Cardiac muscle cell (in vitro differentiated cells and primary cell): ENCODE measurements at regions not wholly inside any gene's neighbourhood (a gene's known extent, or its start where the extent isn't known, plus 50 kb on each side); places are given as distances from the start of the nearest gene placed in this dataset.

Experiments
- DNase-seq, 2 donors: peaks; one replicate each; pipeline versions ENCODE4 v3.0.0 to v3.0.0-alpha.2; 2010 to 2017; ENCODE audit warnings: low read depth in 1 of 2, low spot score in 1 of 2
- H3K27ac ChIP-seq: fragments of 200-600 bp; sonication (generic); 2 replicates; pipeline ENCODE4 v1.5.1; 2016
- H3K27me3 ChIP-seq: fragments of 200-600 bp; sonication (generic); 2 replicates; pipeline ENCODE4 v1.6.0; 2016; ENCODE audit warnings: control low read depth
- H3K36me3 ChIP-seq: fragments of 200-600 bp; sonication (generic); 2 replicates; pipeline ENCODE4 v1.5.1; 2016; ENCODE audit warnings: control low read depth
- H3K4me1 ChIP-seq: fragments of 200-600 bp; sonication (generic); 2 replicates; pipeline ENCODE4 v1.8.1; 2017; ENCODE audit warnings: low read depth, mild to moderate bottlenecking, mixed run types
- H3K4me3 ChIP-seq: fragments of 200-600 bp; sonication (generic); 2 replicates; pipeline ENCODE4 v1.5.1; 2016; ENCODE audit warnings: mild to moderate bottlenecking
- H3K9me3 ChIP-seq: fragments of 200-600 bp; sonication (generic); 2 replicates; pipeline ENCODE4 v1.5.1; 2017; ENCODE audit warnings: low read depth, mild to moderate bottlenecking, control low read depth
- CTCF ChIP-seq: IDR thresholded peaks from 2 replicates; pipeline ENCODE4 v1.5.1; 2012; ENCODE audit warnings: low read depth, mild to moderate bottlenecking, low read length

DNA sequence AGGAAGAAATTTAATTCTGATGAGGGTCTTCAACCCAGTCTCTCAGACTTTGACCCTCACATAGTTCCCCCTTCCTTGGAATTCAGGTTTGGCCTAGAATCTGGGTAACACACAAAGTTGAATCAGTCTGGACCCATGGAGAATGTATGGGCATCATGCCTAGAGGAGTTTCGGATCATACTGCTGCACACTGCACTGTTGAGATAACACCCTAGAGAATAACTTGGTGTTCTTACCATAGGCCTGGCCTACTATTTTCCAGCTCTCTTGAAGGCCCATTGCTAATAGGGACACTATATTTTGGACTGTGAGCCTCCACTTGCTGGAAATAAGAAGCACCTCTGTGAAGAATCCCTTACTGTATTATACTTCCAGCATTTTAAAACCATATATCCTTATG, 413.5 kb downstream of the PLK2 start:
- DNase-seq, result no peak
- no peaks in the 10 kb centered on the region for H3K36me3 ChIP-seq
- no peaks in the 10 kb centered on the region for H3K27me3 ChIP-seq
- no peak overlapping the region for H3K4me3 ChIP-seq
- no peaks in the 10 kb centered on the region for H3K4me1 ChIP-seq
- no peak for TF ChIP-seq CTCF
- no peak overlapping the region for H3K27ac ChIP-seq
- H3K9me3 ChIP-seq, result no peaks in the 10 kb centered on the region

DNA sequence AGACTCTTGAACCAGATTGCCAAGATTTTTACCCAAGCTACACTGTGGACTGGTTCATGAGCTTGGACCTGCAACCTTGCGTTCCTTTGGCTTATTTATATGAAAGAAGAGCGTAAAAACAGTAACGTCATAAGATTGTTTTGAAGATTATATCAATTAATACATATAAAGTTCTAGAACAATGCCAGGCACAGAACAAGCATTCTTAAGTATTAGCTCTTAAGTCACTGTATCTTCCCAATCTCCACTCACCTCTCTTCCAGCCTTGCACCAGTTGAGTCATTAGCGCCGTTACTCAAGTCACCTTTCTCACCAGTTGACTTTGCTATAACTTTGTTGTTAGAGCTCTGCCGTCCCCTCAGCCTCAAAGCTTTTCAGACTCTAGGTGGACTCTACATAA, 415.7 kb downstream of the PLK2 start:
- no peak for DNase-seq
- no peak for TF ChIP-seq CTCF
- no peak overlapping the region for H3K27ac ChIP-seq
- no peaks in the 10 kb centered on the region for H3K4me1 ChIP-seq
- H3K9me3 ChIP-seq, result no peaks in the 10 kb centered on the region
- no peaks in the 10 kb centered on the region for H3K27me3 ChIP-seq
- no peaks in the 10 kb centered on the region for H3K36me3 ChIP-seq
- no peak overlapping the region for H3K4me3 ChIP-seq

DNA sequence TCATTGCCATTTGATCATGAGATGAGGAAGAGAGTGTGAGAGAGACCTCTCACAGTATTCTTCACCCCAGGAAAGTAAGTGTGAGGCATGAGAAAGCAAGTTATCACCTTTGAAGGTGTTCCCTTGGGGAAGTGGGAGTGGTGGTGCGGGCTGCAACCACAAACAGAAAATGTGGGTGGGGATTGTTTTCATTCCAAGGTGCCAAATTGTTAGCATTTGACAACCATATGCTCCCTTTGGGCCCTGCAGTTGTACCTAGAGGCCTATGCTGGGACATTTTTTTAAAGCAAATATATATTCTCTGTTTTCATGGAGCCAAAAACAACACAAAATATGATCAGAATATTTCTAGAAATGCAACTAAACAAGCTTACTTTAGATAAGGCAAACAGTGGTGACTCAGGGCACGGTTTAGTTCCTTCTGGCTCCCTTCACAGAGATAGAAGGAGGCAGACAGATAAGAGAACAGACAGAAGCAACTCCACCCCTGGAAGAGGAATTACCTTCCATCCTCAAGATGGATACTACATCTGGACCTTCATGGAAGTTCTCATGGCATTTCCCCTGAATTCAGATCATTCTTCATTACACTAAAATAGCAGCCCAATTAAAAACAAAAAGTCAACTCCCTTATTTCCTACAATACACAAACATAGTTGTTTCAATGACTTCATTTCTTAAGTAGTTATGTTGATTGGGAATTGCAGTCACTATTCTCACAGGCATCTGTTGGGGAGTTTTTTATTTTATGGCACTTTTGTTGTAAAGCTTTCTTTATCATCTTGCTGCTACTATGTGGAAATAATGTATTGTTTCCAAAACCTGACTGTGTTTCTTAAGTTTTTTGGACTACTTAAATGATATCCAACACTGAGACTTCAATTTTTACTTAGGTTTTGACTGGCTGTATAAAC, 416.6 kb downstream of the PLK2 start:
- no peak for TF ChIP-seq CTCF
- DNase-seq, result peak in 1 of 2 donors; percentile 16
- Histone ChIP-seq H3K27me3 (no peaks in the 10 kb centered on the region), H3K9me3 (no peaks in the 10 kb centered on the region), H3K4me1 (no peaks in the 10 kb centered on the region), H3K36me3 (no peaks in the 10 kb centered on the region), H3K4me3 (no peak overlapping the region), H3K27ac (no peak overlapping the region)

DNA sequence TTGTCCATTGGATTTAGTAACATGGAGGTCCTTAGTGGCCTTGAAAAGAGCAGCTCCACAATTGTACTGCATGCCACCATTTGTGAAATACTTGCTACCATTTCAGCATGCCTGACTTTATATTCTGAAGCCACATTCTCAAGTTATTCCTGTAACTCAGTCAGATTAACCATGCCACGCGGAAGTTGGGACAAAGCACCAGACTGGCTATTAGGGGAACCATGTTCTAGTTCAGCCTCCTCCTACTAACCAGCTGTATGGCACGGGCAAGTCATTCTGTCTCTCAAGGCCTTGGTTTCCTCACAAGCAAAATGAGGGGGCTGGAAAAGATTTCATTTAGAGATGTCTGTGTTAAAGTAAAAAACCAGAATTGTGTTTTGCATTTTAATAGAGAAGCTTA, 418.0 kb downstream of the PLK2 start:
- Histone ChIP-seq H3K27ac (no peak overlapping the region), H3K36me3 (no peaks in the 10 kb centered on the region), H3K9me3 (no peaks in the 10 kb centered on the region), H3K4me3 (no peak overlapping the region), H3K27me3 (no peaks in the 10 kb centered on the region), H3K4me1 (no peaks in the 10 kb centered on the region)
- no peak for TF ChIP-seq CTCF
- no peak for DNase-seq

GRCh38 chr5:58040846-58041245, 419.0 kb downstream of the PLK2 start:
- H3K4me3 ChIP-seq, result no peak overlapping the region
- DNase-seq, result no peak
- TF ChIP-seq CTCF, result no peak

More at GRCh38 chr5:58040846-58041245, 419.0 kb downstream of the PLK2 start:
- no peaks in the 10 kb centered on the region for H3K4me1 ChIP-seq
- H3K27ac ChIP-seq, result no peak overlapping the region
- H3K36me3 ChIP-seq, result no peaks in the 10 kb centered on the region
- no peaks in the 10 kb centered on the region for H3K27me3 ChIP-seq
- H3K9me3 ChIP-seq, result no peaks in the 10 kb centered on the region
